GM21576 (cell line): ENCODE measurements at regions not wholly inside any gene's neighbourhood (a gene's known extent, or its start where the extent isn't known, plus 50 kb on each side); places are given as distances from the start of the nearest gene placed in this dataset.

Experiments used
- ATAC-seq: cut with Tn5 transposase; IDR thresholded peaks from one replicate; pipeline ENCODE4 v1.9.1; 2021; ENCODE audit warnings: mild to moderate bottlenecking, moderate library complexity; ENCODE audit not compliant: unreplicated experiment

DNA sequence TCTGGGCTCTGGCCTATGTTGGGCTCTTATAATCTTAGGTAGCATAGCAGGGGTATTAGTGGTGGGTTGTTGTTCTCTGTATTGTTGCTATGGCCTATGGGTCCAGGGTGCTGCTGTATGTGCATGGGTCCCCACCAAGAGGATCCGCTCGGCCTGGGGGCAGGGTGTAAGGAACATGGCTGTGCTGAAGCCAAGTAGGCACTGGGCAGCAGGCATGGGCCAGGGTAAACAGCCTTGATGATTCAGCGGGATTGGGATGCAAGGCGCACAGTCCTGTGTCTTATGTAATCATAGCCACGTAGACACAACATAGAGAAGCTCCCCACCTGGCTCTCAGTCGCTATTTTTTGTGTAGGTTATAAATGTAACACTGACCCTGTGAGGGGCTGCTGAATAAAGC, 306.9 kb downstream of the ZPLD1 start:
- no peak for ATAC-seq

DNA sequence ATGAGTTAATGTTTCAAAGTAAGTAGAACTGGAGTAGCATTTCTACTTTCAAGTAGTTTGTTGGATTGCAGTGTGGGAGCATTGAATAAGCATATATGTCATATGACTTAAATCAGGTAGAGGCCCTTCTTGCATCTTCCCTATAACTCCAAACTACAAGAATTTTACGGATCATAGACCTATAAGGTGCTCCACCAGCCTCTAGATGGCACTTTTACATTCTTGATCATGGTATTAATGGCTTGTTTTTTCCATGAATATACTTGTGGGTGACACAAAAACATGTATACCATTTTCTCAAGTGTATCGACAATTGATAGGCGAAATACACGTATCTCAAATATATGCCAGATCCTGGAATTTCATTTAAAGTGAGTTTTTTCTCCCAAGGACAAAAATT, 311.1 kb downstream of the ZPLD1 start:
- no peak for ATAC-seq

DNA sequence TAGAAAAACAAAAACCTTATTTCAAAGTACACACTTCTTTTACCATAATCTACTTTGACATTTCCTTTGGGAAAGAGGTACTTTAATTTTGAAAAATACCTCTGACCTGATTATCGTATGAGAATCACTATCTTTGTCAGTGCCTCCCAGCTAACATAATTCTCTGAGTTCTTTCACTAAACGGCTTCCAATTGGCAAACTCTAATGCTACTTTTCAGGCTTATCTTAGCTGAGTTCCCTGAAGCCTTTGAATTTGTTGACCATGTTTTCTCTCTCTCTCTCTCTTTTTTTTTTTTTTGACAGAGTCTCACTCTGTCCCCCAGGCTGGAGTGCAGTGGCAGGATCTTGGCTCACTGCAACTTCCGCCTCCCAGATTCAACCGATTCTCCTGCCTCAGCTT, 312.8 kb downstream of the ZPLD1 start:
- no peak for ATAC-seq

DNA sequence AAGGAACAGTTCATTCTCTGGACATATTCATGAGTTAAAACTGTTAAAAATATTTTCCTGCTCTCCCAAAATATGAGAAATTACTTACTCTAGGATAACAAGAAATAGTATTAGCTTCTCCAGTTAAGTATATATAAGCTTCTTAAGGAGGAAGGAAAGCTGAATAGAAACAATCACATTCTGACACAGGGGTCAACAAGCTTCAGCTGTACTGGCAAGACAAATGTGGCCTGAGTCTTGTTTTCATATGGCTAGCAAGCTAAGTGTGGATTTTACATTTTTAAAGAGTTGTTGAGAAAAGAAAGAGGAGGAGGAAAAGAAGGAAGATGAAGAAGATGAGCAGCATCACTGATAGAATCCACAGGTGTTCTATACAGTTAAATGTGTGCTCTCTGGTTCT, 313.8 kb downstream of the ZPLD1 start:
- no peak for ATAC-seq

DNA sequence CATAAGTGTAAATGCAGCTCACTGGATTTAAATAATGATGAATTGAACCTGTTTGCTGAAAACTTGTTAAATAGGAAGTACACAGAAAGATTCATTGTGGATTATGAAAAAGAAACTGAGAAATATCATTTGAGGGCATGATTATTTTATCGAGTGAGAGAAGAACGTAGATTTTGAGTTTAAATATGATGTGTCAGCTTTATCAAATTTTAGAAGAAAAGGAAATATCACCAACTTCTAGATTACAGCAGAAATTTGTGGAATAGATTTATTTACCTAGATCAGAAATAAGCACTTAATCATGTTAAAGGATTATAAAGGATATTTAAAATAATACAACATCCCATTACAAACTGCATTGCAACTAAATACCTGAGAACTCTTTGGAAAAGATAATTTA, 315.5 kb downstream of the ZPLD1 start:
- ATAC-seq = no peak

DNA sequence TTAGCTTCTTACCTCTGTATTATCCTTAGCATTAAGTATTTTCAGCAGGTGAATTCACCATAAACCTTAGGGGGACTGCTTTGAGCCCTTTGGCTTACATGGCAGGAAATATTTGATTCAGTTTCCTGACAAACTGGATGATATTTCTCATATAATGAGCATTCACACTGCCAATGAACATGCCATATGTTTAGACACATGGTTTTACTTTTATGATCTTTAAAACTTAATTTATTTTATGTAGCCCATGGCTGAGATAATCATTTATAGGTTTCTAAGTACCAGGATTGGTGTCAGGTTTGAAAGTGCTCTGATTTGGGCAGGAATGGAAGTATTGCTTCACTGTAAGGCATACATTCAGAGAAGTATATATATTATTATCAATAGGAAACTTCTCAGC, 319.1 kb downstream of the ZPLD1 start:
- ATAC-seq = no peak

DNA sequence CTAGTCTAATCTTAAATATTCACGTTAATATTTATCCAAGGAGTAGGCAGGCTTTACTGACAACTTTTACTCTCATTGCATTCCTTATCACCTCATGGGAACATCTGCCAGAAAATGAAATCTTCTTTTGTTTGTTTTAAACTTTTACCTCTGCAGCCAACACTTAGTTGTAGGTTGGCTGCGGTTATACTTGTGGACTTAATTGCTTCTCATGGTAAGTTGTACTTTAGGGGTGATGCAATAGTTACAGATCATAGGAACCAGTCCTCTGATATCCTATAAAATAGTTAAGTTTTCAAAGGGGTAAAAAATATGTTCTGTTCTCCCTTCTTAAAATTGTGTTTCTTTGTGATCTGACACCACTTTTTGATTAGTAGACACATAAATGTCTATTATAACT, 321.9 kb downstream of the ZPLD1 start:
- no peak for ATAC-seq

DNA sequence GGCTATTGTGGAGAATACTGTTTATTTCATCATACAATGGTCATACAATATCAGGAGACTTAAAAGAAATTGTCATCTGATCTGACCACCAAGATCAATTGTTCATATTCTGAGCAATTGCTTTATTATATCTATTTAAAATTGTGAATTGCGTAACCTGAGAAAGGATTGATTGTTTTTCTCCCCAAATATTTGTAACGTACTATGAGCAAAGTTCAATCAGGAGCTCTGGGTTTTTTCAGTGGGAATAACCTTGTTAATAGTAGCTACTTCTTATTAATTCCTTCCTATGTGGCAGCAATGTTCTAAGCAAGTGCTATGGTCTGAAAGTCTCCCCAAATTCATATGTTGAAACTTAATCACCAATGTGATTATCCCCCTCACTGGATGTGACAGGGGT, 323.1 kb downstream of the ZPLD1 start:
- no peak for ATAC-seq

DNA sequence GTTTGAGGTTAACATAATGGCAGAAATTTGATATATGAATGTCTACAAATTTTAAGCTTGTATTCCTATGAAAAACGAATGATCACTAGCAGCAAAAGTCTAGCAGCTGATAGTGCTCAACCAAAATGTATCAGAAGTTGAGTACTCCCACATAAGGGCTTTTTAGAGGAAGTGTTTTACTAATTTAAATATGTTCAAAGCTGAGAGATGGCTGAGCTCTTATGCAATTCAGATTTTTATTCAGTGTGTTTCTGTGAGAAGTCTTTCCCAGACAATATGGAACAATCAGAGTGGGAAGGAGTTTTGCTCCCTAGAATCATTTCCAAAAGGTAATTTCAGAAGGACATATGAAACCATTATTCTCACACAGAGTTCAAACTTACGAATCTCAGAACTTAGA, 327.0 kb downstream of the ZPLD1 start:
- ATAC-seq = no peak

DNA sequence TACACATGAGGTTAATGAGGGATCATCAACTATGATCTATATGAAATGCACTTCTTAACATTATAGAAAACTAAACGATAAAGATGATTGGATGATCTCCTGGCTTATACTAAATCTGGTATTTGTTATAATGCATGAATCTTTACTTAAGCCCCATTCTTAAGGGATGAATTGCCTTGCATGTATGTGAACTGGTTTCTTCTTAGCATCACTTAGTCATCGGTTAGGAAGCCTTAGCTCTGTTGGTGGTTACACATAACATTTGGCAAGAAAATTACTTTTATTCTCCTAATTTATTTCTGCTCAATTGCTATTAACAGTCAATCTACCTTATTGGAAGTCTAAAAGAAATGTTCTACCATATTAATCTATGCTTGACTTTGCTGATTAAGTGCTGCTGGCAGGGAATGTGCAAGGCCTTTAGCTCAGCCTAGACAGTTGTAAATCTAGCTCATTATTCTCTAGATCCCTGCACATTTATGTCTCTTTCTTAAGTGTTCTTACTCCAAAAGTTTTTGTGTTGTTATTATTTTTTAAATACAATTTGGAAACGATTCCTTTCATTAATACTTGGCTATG, 356.0 kb downstream of the ZPLD1 start:
- no peak for ATAC-seq

DNA sequence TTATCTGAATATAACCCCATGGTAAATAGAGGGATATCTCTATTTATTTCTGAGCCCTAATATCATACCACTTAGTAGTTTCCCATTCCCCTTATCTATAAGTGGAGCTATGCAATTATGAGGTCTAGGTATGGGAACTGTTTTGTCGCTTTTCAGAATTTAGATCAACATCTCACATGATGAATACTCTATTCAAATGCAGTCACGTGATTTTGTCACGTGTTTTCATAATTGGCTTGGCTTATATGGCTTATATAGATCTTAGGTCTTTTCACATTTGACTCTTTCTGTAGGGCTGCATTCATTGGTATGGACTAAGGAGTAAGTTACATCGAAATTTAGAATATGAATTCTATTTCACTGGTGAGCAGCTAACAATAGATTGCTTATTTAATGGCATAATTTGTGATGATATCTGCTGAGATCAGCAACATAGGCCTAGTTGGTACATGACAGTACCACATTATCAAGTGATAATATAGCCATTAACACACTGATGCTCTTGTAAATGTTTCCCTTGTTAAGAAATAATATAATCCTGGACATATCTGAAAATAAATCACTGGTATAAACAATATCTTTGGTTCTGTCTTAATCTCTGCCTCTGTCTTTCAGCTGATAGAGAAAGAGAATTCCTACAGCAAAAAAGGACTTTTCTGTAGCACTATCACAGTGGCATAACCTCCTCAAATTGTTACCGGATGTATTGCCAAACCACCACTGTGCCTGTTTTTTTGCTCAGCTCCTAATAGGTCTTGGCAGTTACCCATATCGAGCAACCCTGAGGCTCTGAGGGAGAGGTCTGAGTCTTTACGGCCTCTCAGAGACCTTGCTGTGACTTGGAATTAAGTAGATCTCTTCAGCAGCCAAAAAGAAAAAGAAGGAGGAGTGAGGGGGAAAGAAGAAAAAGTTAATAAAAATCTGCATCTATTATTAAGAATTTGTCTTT, 357.1 kb downstream of the ZPLD1 start:
- ATAC-seq = no peak

DNA sequence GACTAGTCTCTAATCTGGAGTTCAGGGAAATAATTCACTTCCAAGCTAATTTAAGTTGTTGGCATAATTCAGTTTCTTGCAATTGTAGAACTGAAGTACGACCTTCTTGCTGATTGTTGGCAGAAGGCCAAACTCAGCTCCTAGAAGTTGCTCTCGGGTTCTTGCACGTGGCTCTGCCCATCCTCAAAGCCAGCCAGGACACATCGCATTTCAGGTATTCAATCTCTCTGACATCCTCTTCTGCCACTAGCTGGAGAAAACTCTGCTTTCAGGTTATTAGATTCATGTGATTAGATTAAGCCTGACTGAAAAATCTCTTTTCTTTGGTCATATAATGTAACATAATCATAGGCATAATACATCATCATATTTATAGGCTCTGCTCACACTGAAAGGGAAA, 362.0 kb downstream of the ZPLD1 start:
- no peak for ATAC-seq

DNA sequence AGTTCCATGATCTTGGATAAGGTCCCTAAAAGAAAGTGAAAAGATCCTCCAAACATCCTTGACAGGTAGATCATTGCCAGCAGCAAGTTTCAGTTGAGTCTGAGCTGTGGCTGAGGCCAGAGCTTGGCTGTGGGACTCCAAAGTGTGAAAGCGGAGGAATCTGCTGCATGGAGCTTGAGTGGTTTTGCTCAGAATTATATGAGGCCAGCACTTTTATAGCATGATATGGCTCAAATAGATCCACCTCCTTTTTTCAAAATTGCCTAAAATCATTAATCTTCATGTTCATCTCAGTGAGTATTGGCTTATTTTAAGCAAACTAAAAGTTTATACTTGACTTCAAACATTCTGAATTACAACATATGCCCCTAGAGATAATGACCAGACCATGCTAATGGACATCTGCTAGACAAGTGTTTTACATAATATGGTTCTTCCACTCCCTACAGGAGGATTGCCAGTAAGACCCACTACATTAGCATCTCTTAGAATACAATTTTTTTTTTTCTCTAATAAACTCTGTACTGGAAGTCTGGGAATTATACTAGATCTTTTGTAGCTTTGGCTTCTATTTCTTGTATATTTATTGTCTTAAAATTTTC, 368.1 kb downstream of the ZPLD1 start:
- no peak for ATAC-seq

DNA sequence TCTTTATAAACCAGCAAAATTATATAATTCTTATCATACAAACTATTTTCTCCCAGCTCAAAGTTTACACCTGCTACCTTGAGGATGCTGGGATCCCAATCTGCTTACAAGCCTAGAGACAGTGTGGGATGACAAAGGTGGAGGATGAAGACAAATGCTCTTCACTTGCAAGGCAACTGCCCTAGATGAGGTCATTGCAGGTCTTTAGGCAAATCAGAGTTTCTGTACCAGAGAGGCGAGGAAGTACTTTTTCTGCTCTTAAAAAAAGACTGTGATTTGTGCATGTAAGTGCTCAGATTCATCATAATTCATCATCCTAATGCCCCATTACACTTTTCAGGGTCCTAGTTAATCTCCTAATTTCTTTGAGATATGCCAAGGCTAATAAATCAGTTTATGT, 376.1 kb downstream of the ZPLD1 start:
- ATAC-seq = no peak

DNA sequence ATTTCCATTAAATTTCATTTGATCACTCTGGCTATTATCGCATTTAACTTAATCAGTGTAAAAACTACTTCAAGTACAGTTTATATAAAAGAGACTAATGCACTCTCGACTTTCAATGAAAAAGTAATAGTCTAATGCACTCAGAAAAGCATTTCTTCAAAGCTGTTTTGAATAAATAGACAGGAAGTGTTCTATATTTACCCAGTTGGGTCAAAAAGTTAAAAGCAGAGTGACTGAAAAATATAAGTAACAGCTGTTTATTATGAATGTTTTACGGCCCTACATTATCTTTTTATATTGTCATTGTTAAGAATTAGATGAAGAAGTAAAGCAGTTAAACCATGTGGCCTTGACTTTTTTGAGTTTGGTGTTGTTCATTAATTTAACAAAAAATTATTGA, 391.8 kb downstream of the ZPLD1 start:
- no peak for ATAC-seq

DNA sequence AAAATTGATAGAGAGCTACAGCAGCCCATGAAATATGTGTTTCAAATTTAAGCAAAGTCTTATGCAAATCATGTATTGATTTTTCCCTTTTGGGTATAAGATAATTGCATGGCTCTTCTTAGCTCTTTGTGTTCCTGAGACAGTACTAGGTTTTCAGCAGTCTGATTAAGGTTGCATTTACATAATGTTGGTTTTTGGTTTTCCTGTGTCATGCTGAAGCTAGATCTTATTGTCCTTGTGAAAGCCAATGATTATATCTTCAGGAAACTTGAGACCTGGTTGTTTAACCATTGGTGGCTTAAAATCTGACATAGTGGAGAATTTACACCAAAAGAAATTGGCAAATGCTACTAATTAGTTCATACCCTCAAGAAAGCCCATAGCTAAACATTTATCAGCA, 392.6 kb downstream of the ZPLD1 start:
- ATAC-seq = no peak

DNA sequence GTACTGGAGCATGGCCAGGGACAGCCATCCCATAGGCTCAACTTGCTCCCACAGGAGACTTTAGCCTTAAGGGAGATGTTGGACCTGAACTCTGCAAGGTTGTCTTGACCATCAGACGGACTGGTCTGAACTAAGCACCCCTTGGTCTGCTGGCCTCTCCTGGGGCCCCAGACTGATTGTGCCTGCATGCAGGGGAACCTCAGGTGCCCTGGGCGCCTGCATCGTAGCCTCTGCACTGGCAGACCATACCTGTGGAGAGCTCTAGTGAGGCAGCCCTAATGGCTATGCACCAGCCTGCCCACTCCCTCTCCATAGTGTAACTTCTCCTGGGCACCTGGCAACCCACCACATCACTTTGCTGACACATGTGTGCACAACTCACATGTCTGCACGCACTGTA, 395.6 kb downstream of the ZPLD1 start:
- ATAC-seq = no peak

DNA sequence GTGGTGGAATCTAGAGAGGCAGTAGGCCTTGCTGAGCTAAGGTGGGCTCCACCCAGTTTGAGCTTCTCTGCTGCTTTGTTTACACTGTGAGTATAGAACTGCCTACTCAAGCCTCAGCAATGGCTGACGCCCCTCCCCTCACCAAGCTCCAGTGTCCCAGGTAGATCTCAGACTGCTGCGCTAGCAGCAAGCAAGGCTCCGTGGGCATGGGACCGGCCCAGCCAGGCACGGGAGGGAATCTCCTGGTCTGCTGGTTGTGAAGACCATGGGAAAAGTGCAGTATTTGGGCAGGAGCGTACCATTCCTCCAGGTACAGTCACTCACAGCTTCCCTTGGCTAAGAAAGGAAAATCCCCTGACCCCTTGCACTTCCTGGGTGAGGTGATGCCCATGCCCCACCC, 407.1 kb downstream of the ZPLD1 start:
- no peak for ATAC-seq

DNA sequence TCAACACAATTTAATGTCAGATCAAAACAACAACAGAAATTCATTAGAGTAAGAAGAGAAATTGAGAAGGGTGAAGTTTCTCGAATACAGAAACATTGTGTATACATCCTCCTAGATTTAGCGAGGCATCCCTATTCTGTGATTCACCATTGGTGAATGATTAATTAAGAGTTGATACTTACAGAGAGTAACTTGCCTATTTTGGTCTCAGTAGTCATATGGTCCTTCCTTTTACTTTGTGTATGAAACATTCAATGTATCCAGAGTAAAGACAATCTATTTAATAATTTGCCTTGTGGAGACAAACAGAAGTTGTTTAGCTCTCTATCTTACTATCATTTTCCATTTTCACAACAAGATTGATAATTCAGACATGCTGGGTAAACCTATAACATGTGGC, 432.0 kb downstream of the ZPLD1 start:
- ATAC-seq = no peak

DNA sequence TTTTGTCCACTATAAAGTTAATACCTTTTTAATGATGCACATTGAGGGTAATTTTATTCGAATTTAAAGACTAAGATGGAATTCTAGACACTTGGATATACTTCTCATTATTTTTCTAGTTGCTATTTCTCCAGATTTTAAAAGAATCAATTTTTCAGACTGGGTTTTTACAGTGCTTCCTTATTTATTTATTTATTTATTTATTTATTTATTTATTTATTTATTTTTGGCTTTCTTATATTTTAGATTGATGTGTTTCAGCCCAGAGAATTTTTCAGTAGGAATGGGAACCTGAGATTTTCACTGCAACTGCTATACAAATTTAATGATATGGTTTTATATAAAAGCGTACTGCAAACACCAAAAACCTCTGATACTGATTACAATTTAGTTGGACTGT, 448.7 kb downstream of the ZPLD1 start:
- ATAC-seq = no peak

DNA sequence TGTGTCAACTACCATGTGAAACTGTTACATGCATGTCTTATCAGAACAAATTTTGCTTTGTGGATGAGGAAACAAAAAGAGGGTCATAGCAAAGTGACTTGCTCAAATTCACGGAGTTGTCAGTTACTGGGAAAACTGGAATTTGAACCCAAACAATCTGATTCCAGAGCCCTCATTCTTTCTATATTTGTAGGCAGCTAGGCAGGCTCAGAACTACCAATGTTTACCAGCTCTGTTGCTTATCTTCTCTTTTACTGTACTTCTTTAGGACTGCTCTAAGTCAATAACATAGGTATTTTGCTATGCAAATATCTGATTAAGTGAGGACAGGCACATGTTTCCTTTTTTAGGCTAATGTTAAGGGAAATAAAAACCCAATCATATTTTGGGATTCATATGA, 450.5 kb downstream of the ZPLD1 start:
- no peak for ATAC-seq

DNA sequence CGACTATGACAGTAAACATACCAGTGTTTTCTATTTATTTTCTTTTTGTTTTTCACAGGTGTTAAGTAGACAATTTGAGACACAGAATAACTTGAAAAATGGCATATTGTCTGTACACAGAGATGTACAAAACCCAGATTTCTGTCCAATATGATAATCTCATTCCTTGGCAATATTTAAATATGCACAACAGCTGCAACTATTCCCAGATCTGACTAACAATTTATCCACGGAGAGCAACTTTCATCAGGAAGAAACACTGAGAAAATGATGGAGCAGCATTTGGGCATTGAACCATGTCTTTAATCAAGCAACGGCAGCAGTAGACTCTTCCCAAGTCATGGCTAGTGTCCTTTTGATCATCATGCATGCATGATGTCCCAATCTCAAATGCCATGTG, 452.6 kb downstream of the ZPLD1 start:
- no peak for ATAC-seq
